ENCODE measurements at regions not wholly inside any gene's neighbourhood (a gene's known extent, or its start where the extent isn't known, plus 50 kb on each side); places are given as distances from the start of the nearest gene placed in this dataset.

DNA sequence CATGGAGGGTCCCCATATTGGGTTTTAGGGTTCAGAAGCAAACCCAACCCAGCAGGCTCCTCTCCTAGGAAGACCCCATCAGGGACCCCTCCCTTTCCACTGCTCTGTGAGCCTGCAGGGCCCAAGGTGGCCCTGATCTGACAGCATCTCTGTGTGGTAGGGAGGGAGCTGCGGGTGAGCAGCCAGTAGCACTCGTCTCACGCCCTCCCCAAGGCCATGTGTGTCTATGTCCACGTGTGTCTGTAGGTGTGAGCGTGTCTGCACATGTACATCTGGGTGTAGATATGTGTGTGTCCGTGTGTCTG, 103.5 kb upstream of the FAM20C start:
- TF ChIP-seq ZFP3 (CRISPR knock-in tag; IDR thresholded peaks at IDR 0.05) (no peak), CSDC2 (CRISPR knock-in tag; IDR thresholded peaks at IDR 0.05) (no peak)
